ENCODE measurements at regions not wholly inside any gene's neighbourhood (a gene's known extent, or its start where the extent isn't known, plus 50 kb on each side); places are given as distances from the start of the nearest gene placed in this dataset.

GRCh38 chr4:89177807-89178206 is 66.5 kb downstream of the TIGD2 start:
- no peak for TF ChIP-seq POLR2A (IDR thresholded peaks at IDR 0.05)
- TF ChIP-seq CTCF (IDR thresholded peaks at IDR 0.05) = no peak
